ENCODE measurements at regions not wholly inside any gene's neighbourhood (a gene's known extent, or its start where the extent isn't known, plus 50 kb on each side); places are given as distances from the start of the nearest gene placed in this dataset.
A peak's percentile ranks its signal among the peaks of the same experiment; 100 is the strongest.

GRCh38 chr5:124234022-124234769 lies 512.2 kb downstream of the ZNF608 start:
- no peak for DNase-seq
- TF ChIP-seq CTCF (IDR thresholded peaks at IDR 0.05) (no peak), POLR2A (IDR thresholded peaks at IDR 0.05) (no peak)
- intact Hi-C loops (cut with DNase I), result no loop called here
- H3K27ac ChIP-seq, result no peak overlapping the region
- H3K27me3 ChIP-seq, result no peaks in the 10 kb centered on the region
- ATAC-seq, result peak in 1 of 4 donors; percentile 22
- peaks cover 0 to under 1% (median 0%) of the 10 kb centered on the region in 12 donors for H3K9me3 ChIP-seq
- no peak overlapping the region for H3K4me3 ChIP-seq
- WGBS, 4 donors, result 52 to 56% (median 53%) methylated on average over 5 of the region's 5 CpGs
- no peaks in the 10 kb centered on the region for H3K36me3 ChIP-seq
- H3K4me1 ChIP-seq, result peaks cover 0 to 22% (median 8%) of the 10 kb centered on the region in 12 donors

GRCh38 chr5:124232515-124232914 lies 513.9 kb downstream of the ZNF608 start:
- no peak for ATAC-seq
- WGBS, 4 donors, result 93 to 95% (median 94%) methylated on average over 10 of the region's 10 CpGs
- H3K36me3 ChIP-seq, result no peaks in the 10 kb centered on the region
- H3K27ac ChIP-seq, result no peak overlapping the region
- peaks cover 0 to 22% (median 8%) of the 10 kb centered on the region in 12 donors for H3K4me1 ChIP-seq
- intact Hi-C loops (cut with DNase I), result no loop called here
- no peak overlapping the region for H3K4me3 ChIP-seq
- no peak for TF ChIP-seq POLR2A (IDR thresholded peaks at IDR 0.05)
- TF ChIP-seq CTCF (IDR thresholded peaks at IDR 0.05), result no peak
- H3K27me3 ChIP-seq, result no peaks in the 10 kb centered on the region
- DNase-seq, result no peak
- H3K9me3 ChIP-seq, result no peaks in the 10 kb centered on the region

- no peak for TF ChIP-seq POLR2A (IDR thresholded peaks at IDR 0.05)
- no peak for TF ChIP-seq CTCF (IDR thresholded peaks at IDR 0.05)
- H3K27me3 ChIP-seq, result no peaks in the 10 kb centered on the region
- H3K9me3 ChIP-seq, result no peaks in the 10 kb centered on the region
- 96 to 98% (median 97%) methylated on average over 3 of the region's 3 CpGs for WGBS, 4 donors
- ATAC-seq (no peak), DNase-seq (no peak)
- no peak overlapping the region for H3K27ac ChIP-seq
- intact Hi-C loops (cut with DNase I), result no loop called here
- H3K4me3 ChIP-seq, result no peak overlapping the region
- no peaks in the 10 kb centered on the region for H3K36me3 ChIP-seq
- H3K4me1 ChIP-seq, result peaks cover 0 to 18% (median 7%) of the 10 kb centered on the region in 12 donors
Observed at GRCh38 chr5:124231802-124232201, 514.6 kb downstream of the ZNF608 start.

- DNase-seq (no peak), ATAC-seq (no peak)
- no peaks in the 10 kb centered on the region for H3K36me3 ChIP-seq
- intact Hi-C loops (cut with DNase I), result no loop called here
- H3K27ac ChIP-seq, result no peak overlapping the region
- WGBS, 4 donors, result 88 to 95% (median 91%) methylated on average over 5 of the region's 5 CpGs
- H3K9me3 ChIP-seq, result no peaks in the 10 kb centered on the region
- H3K4me3 ChIP-seq, result no peak overlapping the region
- no peak for TF ChIP-seq CTCF (IDR thresholded peaks at IDR 0.05)
- no peak for TF ChIP-seq POLR2A (IDR thresholded peaks at IDR 0.05)
- no peaks in the 10 kb centered on the region for H3K27me3 ChIP-seq
- peaks cover 0 to 14% (median 4%) of the 10 kb centered on the region in 12 donors for H3K4me1 ChIP-seq
Observed at GRCh38 chr5:124231230-124231629, 515.2 kb downstream of the ZNF608 start.
